Activated CD8-positive, alpha-beta memory T cell treated with anti-CD3 and anti-CD28 coated beads, Interleukin-2, amount 10 ng/mL, durations not matched to agents 7 days and 5 days (primary cell): ENCODE measurements at regions not wholly inside any gene's neighbourhood (a gene's known extent, or its start where the extent isn't known, plus 50 kb on each side); places are given as distances from the start of the nearest gene placed in this dataset.

Experiments used
- ATAC-seq: fragments of 150-1000 bp; cut with Tn5 transposase; one replicate; pipeline ENCODE4 v1.10.0; 2021; ENCODE audit warnings: moderate library complexity
- CTCF ChIA-PET: fragments of 350-600 bp; sonication (Branson Sonifier 250); formaldehyde crosslinking; loops from one replicate; lab custom pipeline; 2021; ENCODE audit warnings: antibody characterized with exemption; lab: Charles Lee
- DNase-seq: peaks from one replicate; pipeline ENCODE4 v3.0.0-alpha.2; 2020
- H3K27ac Mint-ChIP-seq: one replicate; pipeline ENCODE4 v1.8.0; 2021; ENCODE audit warnings: mild to moderate bottlenecking, mixed read lengths
- H3K27me3 Mint-ChIP-seq: one replicate; pipeline ENCODE4 v1.8.0; 2021; ENCODE audit warnings: mixed read lengths
- H3K36me3 Mint-ChIP-seq: one replicate; pipeline ENCODE4 v1.8.0; 2021; ENCODE audit warnings: mild to moderate bottlenecking, mixed read lengths
- H3K4me1 Mint-ChIP-seq: one replicate; pipeline ENCODE4 v1.8.0; 2021; ENCODE audit warnings: mixed read lengths
- H3K4me3 Mint-ChIP-seq: one replicate; pipeline ENCODE4 v1.8.0; 2021; ENCODE audit warnings: mild to moderate bottlenecking, moderate library complexity, mixed read lengths
- H3K9me3 Mint-ChIP-seq: one replicate; pipeline ENCODE4 v1.8.0; 2022; ENCODE audit warnings: low read depth, mixed read lengths

- no peak overlapping the region for H3K27ac Mint-ChIP-seq
- no peak for ATAC-seq
- no peaks in the 10 kb centered on the region for H3K9me3 Mint-ChIP-seq
- H3K27me3 Mint-ChIP-seq, result no peaks in the 10 kb centered on the region
- DNase-seq, result no peak
- H3K4me1 Mint-ChIP-seq, result no peaks in the 10 kb centered on the region
- H3K4me3 Mint-ChIP-seq, result no peak overlapping the region
- CTCF ChIA-PET, result no interaction called here
- H3K36me3 Mint-ChIP-seq, result no peaks in the 10 kb centered on the region
These were observed 56.4 kb upstream of the VRK2 start for GRCh38 chr2:57990118-57990725.
